ENCODE measurements at regions not wholly inside any gene's neighbourhood (a gene's known extent, or its start where the extent isn't known, plus 50 kb on each side); places are given as distances from the start of the nearest gene placed in this dataset.
"Not testable (repeated sequence)": the region's sequence is repeated elsewhere in the genome, so short reads cannot be mapped to it uniquely, and the experiment has no call there.

DNA sequence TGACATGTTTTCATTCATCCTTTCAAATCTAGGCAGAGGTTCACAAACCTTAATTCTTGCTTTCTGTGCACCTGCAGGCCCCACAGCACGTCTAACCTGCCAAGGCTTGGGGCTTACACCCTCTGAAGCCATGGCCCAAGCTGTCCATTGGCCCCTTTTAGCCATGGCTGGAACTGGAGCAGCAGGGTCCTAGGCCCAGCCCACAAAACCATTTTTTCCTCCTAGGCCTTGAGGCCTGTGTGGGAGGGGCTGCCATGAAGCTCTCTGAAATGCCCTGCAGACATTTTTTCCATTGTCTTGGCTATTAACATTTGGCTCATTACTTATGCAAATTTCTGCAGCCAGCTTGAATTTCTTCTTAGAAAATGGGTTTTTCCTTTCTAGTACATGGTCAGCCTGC, 547.5 kb downstream of the KCNH5 start:
- no peak for DNase-seq (ENCODE audit: missing footprints)
- ATAC-seq, result no peak
- intact Hi-C loops (cut with DNase I), result no loop called here

DNA sequence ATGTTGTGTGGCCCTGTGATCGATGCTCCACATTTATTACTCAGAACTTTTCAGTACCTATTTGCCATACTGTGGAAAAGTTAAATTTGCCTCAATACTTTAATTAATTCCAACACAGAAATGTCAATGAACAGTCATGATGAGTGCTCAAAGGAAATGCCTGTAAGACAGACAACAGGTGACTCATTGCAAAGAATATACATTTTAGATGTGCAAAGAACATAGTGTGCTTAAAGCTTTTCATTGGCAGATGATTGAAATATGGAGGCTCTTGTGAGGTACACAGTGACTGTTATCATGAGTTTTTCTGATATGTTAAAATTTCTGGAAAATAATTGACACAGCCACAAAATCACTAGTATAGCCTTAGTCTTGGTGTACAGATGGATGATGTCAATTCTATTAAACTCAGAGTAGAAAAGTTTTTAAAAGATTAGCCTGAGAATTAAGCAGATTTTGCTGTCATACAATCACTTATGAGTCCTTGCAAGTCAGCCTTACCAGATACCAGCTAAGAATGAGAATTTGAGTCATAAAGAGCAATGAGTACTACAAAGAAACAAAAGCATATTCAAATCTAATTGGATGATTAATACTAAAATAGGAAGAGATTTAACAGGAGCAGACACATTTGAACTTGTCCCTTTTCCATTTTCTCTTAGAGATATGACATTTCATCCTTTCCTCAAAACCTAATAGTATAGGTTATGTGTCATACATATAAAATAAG, 544.1 kb downstream of the KCNH5 start:
- intact Hi-C loops (cut with DNase I), result no loop called here
- DNase-seq (ENCODE audit: missing footprints) (no peak), ATAC-seq (no peak)

DNA sequence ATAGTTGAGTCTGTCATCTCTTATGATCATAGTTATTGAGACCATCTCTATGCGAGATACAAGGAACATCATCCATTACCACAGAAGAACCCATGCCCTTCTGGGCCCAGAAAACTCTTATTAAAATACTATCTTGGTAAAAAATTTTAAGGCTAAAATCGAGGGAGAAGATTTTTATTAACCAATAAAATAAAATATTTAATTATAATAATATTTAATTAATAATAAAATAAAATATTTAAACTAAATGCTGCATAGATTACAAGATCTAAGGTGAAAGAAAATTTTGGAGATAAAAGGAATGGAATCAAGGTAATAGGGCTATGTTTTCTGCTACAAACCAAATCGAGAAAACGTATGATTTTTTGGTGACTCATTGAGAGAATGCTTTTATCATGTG, 540.2 kb downstream of the KCNH5 start:
- no peak for DNase-seq (ENCODE audit: missing footprints)
- ATAC-seq, result no peak
- intact Hi-C loops (cut with DNase I), result no loop called here

DNA sequence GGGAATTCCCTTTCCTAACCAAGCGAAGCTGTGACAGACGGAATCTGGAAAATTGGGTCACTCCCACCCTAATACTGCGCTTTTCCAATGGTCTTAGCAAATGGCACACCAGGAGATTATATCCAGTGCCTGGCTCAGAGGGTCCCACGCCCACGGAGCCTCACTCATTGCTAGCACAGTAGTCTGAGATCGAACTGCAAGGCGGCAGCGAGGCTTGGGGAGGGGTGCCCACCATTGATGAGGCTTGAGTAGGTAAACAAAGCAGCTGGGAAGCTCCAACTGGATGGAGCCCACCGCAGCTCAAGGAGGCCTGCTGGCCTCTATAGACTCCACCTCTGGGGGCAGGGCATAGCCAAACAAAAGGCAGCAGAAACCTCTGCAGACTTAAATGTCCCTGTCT, 523.9 kb downstream of the KCNH5 start:
- ATAC-seq; intact Hi-C loops (cut with DNase I); DNase-seq (ENCODE audit: missing footprints): not testable (repeated sequence)

DNA sequence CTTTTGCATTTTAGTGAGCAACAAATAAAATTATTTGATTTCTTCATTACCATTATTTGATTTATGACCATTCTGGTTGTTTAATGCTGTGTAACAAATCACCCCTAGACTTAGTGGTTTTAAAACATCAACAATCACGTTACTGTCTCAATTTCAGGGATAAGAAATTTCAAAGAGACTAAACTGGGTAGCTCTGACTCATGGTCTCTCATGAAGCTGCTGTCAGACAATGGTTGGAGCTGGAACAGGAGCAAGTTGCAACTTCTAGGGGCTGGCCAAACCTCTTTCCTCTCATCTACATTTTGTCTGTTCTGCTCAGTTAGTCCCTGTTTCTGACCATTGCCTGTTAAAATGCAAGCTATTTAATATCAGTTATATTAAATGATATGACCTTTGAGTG, 517.0 kb downstream of the KCNH5 start:
- no peak for ATAC-seq
- intact Hi-C loops (cut with DNase I), result no loop called here
- DNase-seq (ENCODE audit: missing footprints), result no peak

DNA sequence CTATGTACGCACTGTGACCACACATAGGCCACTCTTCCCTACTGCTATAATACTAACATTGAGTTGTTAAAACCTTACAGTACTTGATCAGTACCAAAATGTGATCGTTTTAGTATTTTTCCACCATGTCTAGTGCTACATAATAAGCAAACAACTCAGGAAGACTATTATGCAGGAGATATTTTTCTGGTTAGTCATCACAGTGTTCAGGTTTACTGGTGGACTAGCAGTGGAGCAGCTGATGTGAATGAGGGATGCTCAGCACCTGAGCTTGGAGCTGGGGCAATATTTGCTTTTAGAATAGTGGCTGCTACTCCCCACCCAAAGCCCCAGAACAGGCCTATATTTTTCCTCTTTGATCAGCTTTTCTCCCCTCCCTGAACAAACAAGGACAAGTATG, 513.1 kb downstream of the KCNH5 start:
- ATAC-seq, result no peak
- intact Hi-C loops (cut with DNase I), result no loop called here
- no peak for DNase-seq (ENCODE audit: missing footprints)

DNA sequence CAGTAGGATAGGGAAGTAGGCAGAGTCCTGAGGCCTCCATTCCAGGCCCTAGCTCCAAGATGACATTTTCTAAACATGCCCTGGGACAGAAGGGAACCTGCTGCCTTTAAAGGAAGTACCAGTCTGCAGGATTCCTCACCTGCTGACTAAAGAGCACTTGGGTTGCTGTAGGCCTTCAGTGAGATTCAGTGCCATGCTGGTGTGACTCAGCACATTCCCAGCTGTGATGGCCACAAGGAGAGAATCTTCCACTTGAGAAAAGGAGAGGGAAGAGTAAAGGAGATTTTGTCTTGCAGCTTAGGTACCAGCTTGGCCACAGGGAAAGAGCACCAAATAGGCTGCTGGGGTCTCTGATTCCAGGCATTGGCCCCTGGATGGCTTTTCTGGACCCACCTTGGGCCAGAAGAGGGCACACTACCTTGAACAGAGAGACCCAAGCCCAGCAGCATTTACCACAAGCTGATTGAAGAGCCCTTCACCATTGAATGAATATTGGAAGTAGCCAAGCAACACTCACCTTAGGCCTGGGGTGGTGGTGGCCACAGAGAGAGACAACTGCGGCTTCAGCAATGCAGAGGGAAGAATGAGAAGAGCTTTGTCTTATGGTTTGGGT, 498.3 kb downstream of the KCNH5 start:
- intact Hi-C loops (cut with DNase I), result no loop called here
- DNase-seq (ENCODE audit: missing footprints), result no peak
- no peak for ATAC-seq

DNA sequence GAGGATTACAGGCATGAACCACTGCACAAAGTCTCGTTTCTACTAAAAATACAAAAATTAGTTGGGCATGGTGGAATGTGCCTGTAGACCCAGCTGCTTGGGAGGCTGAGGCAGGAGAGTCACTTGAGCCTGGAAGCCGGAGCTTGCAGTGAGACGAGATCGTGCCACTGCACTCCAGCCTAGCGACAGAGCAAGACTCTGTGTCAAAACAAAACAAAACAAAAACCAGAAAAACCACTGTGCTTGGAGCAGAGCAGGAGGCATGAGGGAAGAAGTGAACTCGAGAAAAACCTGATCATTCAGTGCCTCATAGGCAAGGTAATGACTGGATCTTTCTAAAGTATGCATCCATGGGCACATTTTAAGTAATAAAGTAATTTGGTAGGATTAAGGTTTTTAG, 487.8 kb downstream of the KCNH5 start:
- intact Hi-C loops (cut with DNase I), result no loop called here
- ATAC-seq, result no peak
- no peak for DNase-seq (ENCODE audit: missing footprints)

DNA sequence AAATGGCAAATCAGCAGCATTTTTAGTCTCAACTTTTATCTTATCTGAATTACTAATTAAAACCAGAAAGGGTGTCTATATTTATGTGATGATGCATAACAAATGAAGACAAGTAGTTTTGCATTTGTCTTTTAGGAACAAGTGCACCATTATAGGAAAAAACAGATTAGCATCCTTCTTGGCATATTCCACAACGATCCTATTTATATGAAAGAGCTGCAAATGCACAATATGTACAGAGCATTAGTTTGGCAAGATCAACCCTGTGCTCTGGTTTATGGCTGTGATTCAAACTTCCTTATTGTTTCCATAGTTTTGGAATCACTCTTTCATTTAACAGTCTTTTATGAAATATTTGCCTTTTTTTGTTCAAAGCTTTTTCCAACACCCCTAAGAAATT, 486.8 kb downstream of the KCNH5 start:
- intact Hi-C loops (cut with DNase I), result no loop called here
- DNase-seq (ENCODE audit: missing footprints), result no peak
- ATAC-seq, result no peak

DNA sequence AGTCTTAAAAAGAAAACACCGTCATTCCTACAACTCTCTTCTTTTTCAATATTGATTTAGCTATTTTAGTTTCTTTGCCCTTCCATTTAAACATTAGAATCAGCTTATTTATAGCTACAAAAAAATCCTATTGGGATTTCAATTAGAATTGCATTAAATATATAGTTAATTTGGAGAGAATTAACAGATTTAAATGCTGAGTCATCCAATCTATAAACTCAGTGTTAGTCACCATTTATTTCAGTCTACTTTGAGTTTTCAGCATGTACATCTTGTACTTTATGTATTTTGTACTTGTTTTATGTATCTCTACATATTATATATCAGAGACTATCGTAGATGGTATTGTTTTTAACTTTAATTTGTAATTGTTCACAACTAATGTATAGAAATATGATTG, 460.0 kb downstream of the KCNH5 start:
- DNase-seq (ENCODE audit: missing footprints) (no peak), ATAC-seq (no peak)
- intact Hi-C loops (cut with DNase I), result no loop called here

DNA sequence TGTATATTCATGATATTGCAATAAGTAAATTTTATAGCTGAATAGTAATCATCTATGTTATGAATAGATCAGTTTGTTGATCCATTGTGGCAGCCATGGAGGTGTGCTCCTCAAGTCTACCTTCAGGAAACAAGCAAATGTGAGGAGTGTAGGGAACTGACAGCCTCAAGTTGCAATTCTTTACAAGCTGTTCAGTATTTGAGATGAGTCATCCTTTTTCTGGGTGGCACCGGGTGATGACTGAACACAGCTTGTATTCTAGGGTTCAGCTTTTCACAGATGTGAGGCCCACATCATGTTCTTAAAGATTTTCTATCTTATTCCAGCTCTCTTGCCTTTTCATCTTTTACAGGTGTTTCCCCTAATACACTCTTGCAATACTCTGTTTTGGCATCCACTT, 452.4 kb downstream of the KCNH5 start:
- ATAC-seq, result no peak
- intact Hi-C loops (cut with DNase I), result no loop called here
- DNase-seq (ENCODE audit: missing footprints), result no peak

DNA sequence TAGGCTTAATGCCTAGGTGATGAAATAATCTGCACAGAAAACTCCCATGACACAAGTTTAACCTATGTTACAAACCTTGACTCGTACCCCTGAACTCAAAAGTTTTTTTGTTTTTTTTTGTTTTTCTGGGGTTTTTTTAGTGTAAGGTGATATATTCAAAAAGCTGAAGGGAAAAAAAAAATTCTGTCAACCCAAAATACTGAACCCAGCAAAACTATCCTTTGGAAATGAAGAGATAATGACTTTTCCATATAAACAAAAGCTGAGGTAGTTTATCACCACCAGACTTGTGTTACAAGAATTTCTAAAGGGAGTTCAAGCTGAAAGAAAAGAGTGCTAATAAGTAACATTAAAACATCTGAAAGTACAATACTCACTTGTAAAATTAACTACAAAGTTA, 448.1 kb downstream of the KCNH5 start:
- intact Hi-C loops (cut with DNase I), result no loop called here
- ATAC-seq (no peak), DNase-seq (ENCODE audit: missing footprints) (no peak)

DNA sequence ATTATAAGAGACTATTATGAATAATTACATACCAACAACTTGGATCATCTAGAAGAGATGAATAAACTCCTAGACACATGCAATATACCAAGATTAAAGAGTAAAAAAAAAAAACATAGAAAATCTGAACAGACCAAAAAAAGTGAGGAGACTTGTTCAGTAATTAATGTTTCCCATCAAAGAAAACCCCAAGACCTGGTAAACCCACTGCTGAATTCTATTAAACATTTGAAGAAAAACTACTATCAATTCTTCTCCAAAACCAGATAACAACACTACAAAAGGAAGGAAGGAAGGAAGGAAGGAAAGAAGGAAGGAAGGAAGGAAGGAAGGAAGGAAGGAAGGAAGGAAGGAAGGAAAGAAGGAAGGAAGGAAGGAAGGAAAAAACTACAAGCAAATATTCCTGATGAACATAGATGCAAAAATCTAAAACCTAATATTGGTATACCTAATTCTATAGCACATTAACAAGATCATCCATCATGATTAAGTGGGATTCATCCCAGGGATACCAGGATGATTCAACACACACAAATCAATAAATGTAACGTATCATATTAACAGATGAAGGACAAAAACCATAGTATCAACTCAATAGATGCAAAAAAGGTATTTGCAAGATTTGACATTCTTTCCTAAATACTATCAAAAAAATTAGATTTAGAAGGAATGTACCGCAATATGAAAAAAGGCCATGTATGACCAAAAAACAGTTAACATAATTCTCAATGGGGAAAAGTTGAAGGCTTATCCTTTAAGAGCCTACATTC, 445.5 kb downstream of the KCNH5 start:
- intact Hi-C loops (cut with DNase I), result no loop called here

DNA sequence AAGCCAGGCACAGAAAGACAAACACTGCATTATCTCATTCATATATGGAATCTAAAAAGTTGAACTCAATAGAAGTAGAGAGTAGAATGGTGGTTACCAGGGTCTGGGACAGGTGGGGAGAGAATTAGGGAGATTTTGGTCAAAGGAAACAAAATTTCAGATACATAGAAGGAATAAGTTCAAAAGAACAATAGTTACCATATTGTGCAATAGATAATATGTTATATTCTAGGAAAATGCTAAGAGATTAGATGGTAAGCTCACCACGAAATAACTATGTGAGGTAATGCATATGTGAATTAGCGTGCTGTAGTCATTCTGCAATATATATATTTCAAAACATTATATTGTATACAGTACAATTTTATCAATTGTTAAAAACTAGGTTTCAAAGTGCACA, 442.5 kb downstream of the KCNH5 start:
- DNase-seq (ENCODE audit: missing footprints), result no peak
- intact Hi-C loops (cut with DNase I), result no loop called here
- no peak for ATAC-seq

More for the DNA sequence above, 445.5 kb downstream of the KCNH5 start:
- ATAC-seq (no peak), DNase-seq (ENCODE audit: missing footprints) (no peak)

DNA sequence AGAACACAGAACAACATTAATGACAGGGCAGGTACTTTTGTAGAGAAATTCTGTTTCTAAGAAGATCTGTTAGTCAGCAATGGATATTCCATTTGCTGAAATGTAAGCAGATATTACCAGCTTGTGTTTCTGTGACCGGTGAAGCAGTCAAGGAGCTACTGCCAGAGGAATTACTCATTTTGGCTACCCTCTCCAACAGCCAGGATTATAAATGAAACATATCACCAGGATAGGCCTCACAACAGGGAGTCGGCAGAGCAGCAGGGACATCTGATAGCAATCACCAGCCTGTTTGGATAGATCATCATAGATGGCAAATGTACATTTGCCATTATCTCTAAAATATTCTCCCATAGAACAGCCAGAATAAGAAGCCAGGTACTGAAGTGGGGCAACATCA, 440.7 kb downstream of the KCNH5 start:
- DNase-seq (ENCODE audit: missing footprints) (no peak), ATAC-seq (no peak)
- intact Hi-C loops (cut with DNase I), result no loop called here

DNA sequence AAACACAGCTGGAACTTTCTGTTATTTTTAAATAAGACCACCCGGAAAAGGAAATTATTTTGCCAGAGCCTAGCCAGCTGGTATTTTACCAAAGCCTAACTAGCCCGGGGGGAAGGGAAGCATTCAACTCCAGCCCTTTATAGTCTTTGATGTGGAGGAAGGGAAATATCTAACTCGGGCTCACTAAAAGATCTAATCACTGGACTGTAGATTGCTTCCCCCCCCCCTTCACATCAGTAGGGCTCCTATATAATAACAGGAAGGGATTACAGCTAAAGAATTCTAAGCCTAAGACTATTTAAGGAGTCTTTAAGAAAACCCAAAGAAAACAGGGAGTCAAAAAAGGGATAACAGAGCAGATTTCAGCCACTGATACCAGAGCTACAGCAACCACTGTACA, 431.1 kb downstream of the KCNH5 start:
- DNase-seq (ENCODE audit: missing footprints) (no peak), ATAC-seq (no peak)
- intact Hi-C loops (cut with DNase I), result no loop called here

DNA sequence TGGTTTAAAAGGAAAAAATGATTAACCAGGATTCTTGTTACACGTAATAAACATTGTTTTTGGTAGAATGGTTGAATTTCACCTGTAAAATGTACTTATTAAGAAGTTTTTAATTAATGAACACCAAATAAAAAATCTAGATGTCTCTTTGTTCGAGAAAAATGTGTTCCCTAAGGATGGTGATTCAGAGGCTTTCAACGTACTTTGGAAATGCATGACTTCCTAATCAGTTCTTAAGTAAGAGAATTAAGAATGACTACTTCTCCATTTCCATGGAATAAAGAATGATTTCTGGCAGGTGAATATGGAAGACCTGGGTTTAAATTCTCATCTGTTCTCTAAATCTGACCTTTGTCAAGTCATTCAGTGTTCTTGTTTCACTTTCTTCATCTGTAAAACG, 428.6 kb downstream of the KCNH5 start:
- DNase-seq (ENCODE audit: missing footprints), result no peak
- intact Hi-C loops (cut with DNase I), result no loop called here
- no peak for ATAC-seq

DNA sequence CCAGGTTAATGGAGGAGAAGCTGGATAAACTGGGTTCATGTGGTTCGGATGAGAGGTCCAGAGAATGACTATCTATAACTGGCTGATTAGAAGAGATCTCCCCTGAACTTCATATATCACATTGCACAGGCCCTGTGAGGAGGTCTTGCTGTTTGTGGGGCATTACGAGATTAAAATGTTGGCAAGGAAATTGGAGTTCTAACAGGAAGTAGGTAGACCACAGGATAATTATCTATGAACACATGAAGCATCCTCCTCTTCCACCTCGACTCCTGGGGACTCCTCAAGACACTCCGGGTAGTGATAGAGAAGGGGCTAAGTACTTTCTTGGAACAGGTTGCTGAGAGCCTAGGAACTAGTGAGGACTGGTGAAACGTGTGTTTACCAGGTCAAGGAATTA, 418.8 kb downstream of the KCNH5 start:
- DNase-seq (ENCODE audit: missing footprints), result no peak
- ATAC-seq, result no peak
- intact Hi-C loops (cut with DNase I), result no loop called here

DNA sequence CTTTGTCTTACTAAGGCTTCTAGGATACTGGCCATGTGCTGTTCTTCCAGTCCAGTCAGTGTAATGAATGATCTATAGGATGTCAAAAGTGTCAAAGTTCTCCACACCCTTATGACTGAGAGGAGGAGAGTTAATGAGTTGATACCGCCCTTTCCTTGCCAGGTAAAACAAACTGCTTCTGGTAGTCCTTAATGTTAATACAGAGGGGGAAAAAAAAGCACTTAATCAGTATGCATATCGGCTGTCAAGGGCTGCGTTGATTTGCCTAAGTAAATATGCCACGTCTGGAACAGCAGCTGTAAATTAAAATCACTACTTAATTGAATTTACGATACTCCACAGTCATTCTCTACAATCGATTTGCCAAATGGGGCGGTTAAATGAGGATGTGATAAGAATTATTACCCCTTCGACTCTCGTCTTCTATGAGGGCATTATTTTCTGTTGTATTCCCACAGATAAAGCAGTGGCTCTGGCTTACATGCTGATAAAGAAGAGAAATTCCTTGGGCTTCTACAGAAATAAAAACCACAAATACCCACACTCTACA, 416.0 kb downstream of the KCNH5 start:
- no peak for ATAC-seq
- intact Hi-C loops (cut with DNase I), result no loop called here
- DNase-seq (ENCODE audit: missing footprints), result no peak

DNA sequence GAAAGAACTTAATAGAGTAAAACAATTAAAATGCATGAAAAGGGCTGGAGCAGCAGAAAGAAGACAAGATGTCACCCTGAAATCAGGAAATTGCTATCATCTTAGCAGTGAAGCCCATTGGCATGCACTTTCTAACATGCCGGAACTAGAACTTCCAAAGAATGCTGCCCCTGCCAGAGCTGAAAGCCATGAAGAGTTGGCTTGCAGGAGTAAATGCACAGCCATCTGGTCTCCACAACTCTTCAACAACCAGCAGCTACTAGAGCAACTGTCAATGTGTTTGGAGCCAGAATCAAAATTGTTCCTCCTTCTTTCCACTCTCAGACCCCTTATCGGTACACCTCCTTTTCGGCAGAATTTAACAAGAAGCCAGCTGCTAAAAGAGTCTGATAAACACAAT, 414.1 kb downstream of the KCNH5 start:
- DNase-seq (ENCODE audit: missing footprints) (no peak), ATAC-seq (no peak)

More for the DNA sequence above, 414.1 kb downstream of the KCNH5 start:
- intact Hi-C loops (cut with DNase I), result no loop called here

Data from Right ventricle myocardium inferior (tissue), 1 donor.